Esophagus squamous epithelium (tissue), 5 donors: ENCODE measurements at regions not wholly inside any gene's neighbourhood (a gene's known extent, or its start where the extent isn't known, plus 50 kb on each side); places are given as distances from the start of the nearest gene placed in this dataset.

Source experiments
- DNase-seq: peaks from one replicate; lab custom pipeline; 2025; lab: John Stamatoyannopoulos, UW
- H3K27ac ChIP-seq, 4 donors: fragments of 200-600 bp; sonication (generic); one replicate each; pipeline ENCODE4 v1.5.1; 2016 to 2019; ENCODE audit warnings: mild to moderate bottlenecking in 1 of 4
- H3K27me3 ChIP-seq, 4 donors: fragments of 200-600 bp; sonication (generic); 1 replicate in 3 of 4; 2 replicates in 1 of 4; pipeline versions ENCODE4 v1.5.1 to v1.6.0; 2017 to 2021; ENCODE audit warnings: antibody characterized with exemption in 1 of 4
- H3K36me3 ChIP-seq, 3 donors: fragments of 200-600 bp; sonication (generic); one replicate each; pipeline ENCODE4 v1.5.1; 2016 to 2019
- H3K4me1 ChIP-seq, 3 donors: fragments of 200-600 bp; sonication (generic); one replicate each; pipeline ENCODE4 v1.5.1; 2017 to 2019
- H3K4me3 ChIP-seq, 4 donors: fragments of 200-600 bp; sonication (generic); 1 replicate in 3 of 4; 2 replicates in 1 of 4; pipeline ENCODE4 v1.5.1; 2016 to 2019; ENCODE audit warnings: mild to moderate bottlenecking in 2 of 4, moderate library complexity in 1 of 4
- H3K9me3 ChIP-seq, 3 donors: fragments of 200-600 bp; sonication (generic); one replicate each; pipeline ENCODE4 v1.5.1; 2016 to 2019
- CTCF ChIP-seq, 6 experiments: fragments of 450-650 bp in 4 of 6; fragments of 200-600 bp in 2 of 6; sonication (generic) in 2 of 6; IDR thresholded peaks; one replicate each; pipeline ENCODE4 v1.5.1; 2016 to 2019; ENCODE audit warnings: antibody characterized with exemption in 6 of 6, mild to moderate bottlenecking in 4 of 6, moderate library complexity in 4 of 6
- POLR2A ChIP-seq, 4 donors: fragments of 450-650 bp; IDR thresholded peaks; one replicate each; pipeline ENCODE4 v1.6.1; 2017; ENCODE audit warnings: antibody characterized with exemption in 4 of 4, mild to moderate bottlenecking in 4 of 4, moderate library complexity in 3 of 4
- WGBS, 2 donors: methylation state at CpG; one replicate each; pipeline ENCODE4 v1.1.5; 2018; 5-methylcytosine and 5-hydroxymethylcytosine counted together
- intact Hi-C: fragments of 100-400 bp; cut with DNase I; formaldehyde crosslinking; loops from one replicate; pipeline ENCODE4 v1.15.0; 2022
- donor health status: DM: yes; HTN: yes; CAD: no.

- intact Hi-C loops = no loop called here
- H3K27me3 ChIP-seq = peaks cover 0 to 9% (median 0%) of the 10 kb centered on the region in 4 donors
- no peak for TF ChIP-seq CTCF (IDR thresholded peaks at IDR 0.05)
- no peak for TF ChIP-seq POLR2A (IDR thresholded peaks at IDR 0.05)
- H3K36me3 ChIP-seq = no peaks in the 10 kb centered on the region
- no peak overlapping the region for H3K27ac ChIP-seq
- 76 to 92% methylated on average over 2 of the region's 2 CpGs for WGBS, 2 donors
- no peaks in the 10 kb centered on the region for H3K9me3 ChIP-seq
- no peak for DNase-seq
- no peaks in the 10 kb centered on the region for H3K4me1 ChIP-seq
- H3K4me3 ChIP-seq = no peak overlapping the region
Observed at GRCh38 chr6:87887266-87887665, 160.4 kb upstream of the SPACA1 start.

GRCh38 chr6:87884203-87884602, 163.4 kb upstream of the SPACA1 start:
- TF ChIP-seq CTCF (IDR thresholded peaks at IDR 0.05) = no peak
- no peak for TF ChIP-seq POLR2A (IDR thresholded peaks at IDR 0.05)
- Histone ChIP-seq H3K36me3 (no peaks in the 10 kb centered on the region), H3K27me3 (peaks cover 0 to 9% (median 0%) of the 10 kb centered on the region in 4 donors), H3K9me3 (no peaks in the 10 kb centered on the region), H3K27ac (no peak overlapping the region), H3K4me3 (no peak overlapping the region), H3K4me1 (no peaks in the 10 kb centered on the region)
- 82 to 92% methylated on average over 1 of the region's 1 CpG for whole genome bisulfite sequencing, 2 donors
- intact Hi-C loops = no loop called here
- DNase-seq = no peak

GRCh38 chr6:87881342-87881895, 166.2 kb upstream of the SPACA1 start:
- WGBS, 2 donors = 38 to 40% methylated on average over 3 to 4 of the region's 4 CpGs
- DNase-seq = no peak
- no peaks in the 10 kb centered on the region for H3K9me3 ChIP-seq
- TF ChIP-seq CTCF (IDR thresholded peaks at IDR 0.05) (no peak), POLR2A (IDR thresholded peaks at IDR 0.05) (no peak)
- H3K27ac ChIP-seq = no peak overlapping the region
- intact Hi-C loops = no loop called here
- H3K4me1 ChIP-seq = no peaks in the 10 kb centered on the region
- peaks cover 0 to 23% (median 0%) of the 10 kb centered on the region in 4 donors for H3K27me3 ChIP-seq
- no peaks in the 10 kb centered on the region for H3K36me3 ChIP-seq
- no peak overlapping the region for H3K4me3 ChIP-seq

- peaks cover 0 to 28% (median 0%) of the 10 kb centered on the region in 4 donors for H3K27me3 ChIP-seq
- TF ChIP-seq CTCF (IDR thresholded peaks at IDR 0.05) (no peak), POLR2A (IDR thresholded peaks at IDR 0.05) (no peak)
- H3K9me3 ChIP-seq = no peaks in the 10 kb centered on the region
- H3K27ac ChIP-seq = no peak overlapping the region
- H3K4me1 ChIP-seq = no peaks in the 10 kb centered on the region
- no peak for DNase-seq
- intact Hi-C loops = no loop called here
- H3K36me3 ChIP-seq = no peaks in the 10 kb centered on the region
- WGBS, 2 donors = 43 to 59% methylated on average over 7 of the region's 7 CpGs
- no peak overlapping the region for H3K4me3 ChIP-seq
Observed at GRCh38 chr6:87879132-87879861, 168.3 kb upstream of the SPACA1 start.

GRCh38 chr6:87875781-87876180, 171.9 kb upstream of the SPACA1 start:
- DNase-seq = no peak
- WGBS, 2 donors = 42 to 55% methylated on average over 1 of the region's 1 CpG
- Histone ChIP-seq H3K4me3 (no peak overlapping the region), H3K27ac (no peak overlapping the region), H3K4me1 (no peaks in the 10 kb centered on the region), H3K9me3 (no peaks in the 10 kb centered on the region), H3K36me3 (no peaks in the 10 kb centered on the region), H3K27me3 (peaks cover 0 to 36% (median 0%) of the 10 kb centered on the region in 4 donors)
- TF ChIP-seq POLR2A (IDR thresholded peaks at IDR 0.05) = no peak
- no peak for TF ChIP-seq CTCF (IDR thresholded peaks at IDR 0.05)
- intact Hi-C loops = no loop called here
